ENCODE measurements at regions not wholly inside any gene's neighbourhood (a gene's known extent, or its start where the extent isn't known, plus 50 kb on each side); places are given as distances from the start of the nearest gene placed in this dataset.

GRCh38 chr6:44625996-44626395 lies 238.5 kb downstream of the CDC5L start:
- no peak for TF ChIP-seq CTCF (IDR thresholded peaks at IDR 0.05)
- TF ChIP-seq POLR2A (IDR thresholded peaks at IDR 0.05), result no peak
